ENCODE measurements at regions not wholly inside any gene's neighbourhood (a gene's known extent, or its start where the extent isn't known, plus 50 kb on each side); places are given as distances from the start of the nearest gene placed in this dataset.
"Not testable (repeated sequence)": the region's sequence is repeated elsewhere in the genome, so short reads cannot be mapped to it uniquely, and the experiment has no call there.

- TF ChIP-seq, protein P1, sequence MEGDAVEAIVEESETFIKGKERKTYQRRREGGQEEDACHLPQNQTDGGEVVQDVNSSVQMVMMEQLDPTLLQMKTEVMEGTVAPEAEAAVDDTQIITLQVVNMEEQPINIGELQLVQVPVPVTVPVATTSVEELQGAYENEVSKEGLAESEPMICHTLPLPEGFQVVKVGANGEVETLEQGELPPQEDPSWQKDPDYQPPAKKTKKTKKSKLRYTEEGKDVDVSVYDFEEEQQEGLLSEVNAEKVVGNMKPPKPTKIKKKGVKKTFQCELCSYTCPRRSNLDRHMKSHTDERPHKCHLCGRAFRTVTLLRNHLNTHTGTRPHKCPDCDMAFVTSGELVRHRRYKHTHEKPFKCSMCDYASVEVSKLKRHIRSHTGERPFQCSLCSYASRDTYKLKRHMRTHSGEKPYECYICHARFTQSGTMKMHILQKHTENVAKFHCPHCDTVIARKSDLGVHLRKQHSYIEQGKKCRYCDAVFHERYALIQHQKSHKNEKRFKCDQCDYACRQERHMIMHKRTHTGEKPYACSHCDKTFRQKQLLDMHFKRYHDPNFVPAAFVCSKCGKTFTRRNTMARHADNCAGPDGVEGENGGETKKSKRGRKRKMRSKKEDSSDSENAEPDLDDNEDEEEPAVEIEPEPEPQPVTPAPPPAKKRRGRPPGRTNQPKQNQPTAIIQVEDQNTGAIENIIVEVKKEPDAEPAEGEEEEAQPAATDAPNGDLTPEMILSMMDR (IDR thresholded peaks at IDR 0.05) = no peak
- intact Hi-C loops (cut with DNase I) = no loop called here
- Histone ChIP-seq H3K4me3 (no peak overlapping the region), H3K4me1 (no peaks in the 10 kb centered on the region), H3K27me3 (no peaks in the 10 kb centered on the region), H3K9me3 (no peaks in the 10 kb centered on the region), H3K36me3 (no peaks in the 10 kb centered on the region), H3K27ac (no peak overlapping the region)
- no peak for ATAC-seq
- no peak for DNase-seq
These were observed 240.5 kb upstream of the HS3ST1 start for GRCh38 chr4:11669156-11669555.

DNA sequence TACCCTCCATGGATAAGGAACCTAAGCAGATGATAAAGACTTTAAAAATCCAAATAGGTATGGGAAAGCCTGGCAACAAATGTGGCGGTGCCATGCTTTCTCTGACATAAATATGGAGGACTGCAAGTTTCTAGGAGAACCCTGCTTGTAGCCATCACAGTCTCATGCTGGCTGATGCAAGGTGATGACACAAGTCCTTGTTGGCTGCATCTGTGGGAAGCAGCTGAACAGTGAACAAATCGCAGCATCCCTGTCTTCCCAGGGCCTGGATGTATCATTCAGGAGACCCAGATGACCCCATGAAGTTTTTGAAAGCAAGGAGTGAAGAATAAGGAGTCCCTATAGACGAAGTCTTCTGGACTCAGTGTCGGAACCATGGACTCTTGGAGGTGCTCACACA is 234.4 kb upstream of the HS3ST1 start:
- no peak overlapping the region for H3K4me3 ChIP-seq

GRCh38 chr4:11650801-11651596 is 222.3 kb upstream of the HS3ST1 start:
- ATAC-seq (no peak), DNase-seq (no peak)
- Histone ChIP-seq H3K36me3 (no peaks in the 10 kb centered on the region), H3K4me3 (no peak overlapping the region), H3K9me3 (no peaks in the 10 kb centered on the region), H3K27me3 (no peaks in the 10 kb centered on the region), H3K4me1 (no peaks in the 10 kb centered on the region), H3K27ac (no peak overlapping the region)
- intact Hi-C loops (cut with DNase I) = no loop called here
- TF ChIP-seq, protein P1 (IDR thresholded peaks at IDR 0.05) = no peak

More for the DNA sequence above, 234.4 kb upstream of the HS3ST1 start:
- intact Hi-C loops (cut with DNase I) = no loop called here
- Histone ChIP-seq H3K36me3 (no peaks in the 10 kb centered on the region), H3K4me1 (no peaks in the 10 kb centered on the region), H3K9me3 (no peaks in the 10 kb centered on the region), H3K27ac (no peak overlapping the region), H3K27me3 (no peaks in the 10 kb centered on the region)
- TF ChIP-seq, protein P1 (IDR thresholded peaks at IDR 0.05) = no peak
- ATAC-seq (no peak), DNase-seq (no peak)

DNA sequence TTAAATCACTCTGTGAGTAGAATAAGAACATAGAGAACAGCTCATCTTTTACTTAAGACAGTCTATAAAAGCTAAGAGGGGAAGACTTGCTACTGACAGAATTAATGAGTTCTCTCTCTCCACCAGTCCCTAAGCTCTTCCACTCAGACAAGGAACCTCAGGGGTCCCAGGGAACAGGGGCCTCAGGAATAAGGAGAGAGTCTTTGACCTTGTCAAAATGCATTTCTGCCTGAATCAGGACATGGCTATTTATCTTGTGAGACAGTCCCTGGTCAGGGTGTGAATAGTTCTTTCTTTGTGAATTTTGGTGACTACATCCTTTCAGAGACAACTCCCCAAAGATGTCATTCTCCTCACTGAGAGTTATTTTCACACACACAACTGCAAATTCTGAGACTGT is 218.7 kb upstream of the HS3ST1 start:
- H3K9me3 ChIP-seq = no peaks in the 10 kb centered on the region
- ATAC-seq = no peak
- H3K4me3 ChIP-seq = no peak overlapping the region
- TF ChIP-seq, protein P1 (IDR thresholded peaks at IDR 0.05) = no peak
- H3K4me1 ChIP-seq = no peaks in the 10 kb centered on the region
- no peaks in the 10 kb centered on the region for H3K36me3 ChIP-seq
- intact Hi-C loops (cut with DNase I) = no loop called here
- no peak for DNase-seq
- H3K27ac ChIP-seq = no peak overlapping the region
- no peaks in the 10 kb centered on the region for H3K27me3 ChIP-seq

DNA sequence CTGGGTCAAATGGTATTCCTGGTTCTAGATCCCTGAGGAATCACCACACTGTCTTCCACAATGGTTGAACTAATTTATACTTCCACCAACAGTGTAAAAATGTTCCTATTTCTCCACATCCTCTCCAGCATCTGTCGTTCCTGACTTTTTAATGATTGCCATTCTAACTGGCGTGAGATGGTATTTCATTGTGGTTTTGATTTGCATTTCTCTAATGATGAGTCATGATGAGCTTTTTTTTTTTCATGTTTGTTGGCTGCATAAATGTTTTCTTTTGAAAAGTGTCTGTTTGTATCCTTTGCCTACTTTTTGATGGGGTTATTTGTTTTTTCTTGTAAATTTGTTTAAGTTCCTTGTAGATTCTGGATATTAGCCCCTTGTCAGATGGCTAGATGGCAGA is 214.4 kb upstream of the HS3ST1 start:
- H3K27ac ChIP-seq; DNase-seq; intact Hi-C loops (cut with DNase I); H3K27me3 ChIP-seq; ATAC-seq; H3K9me3 ChIP-seq; H3K36me3 ChIP-seq; H3K4me1 ChIP-seq; H3K4me3 ChIP-seq: not testable (repeated sequence)

- ATAC-seq = no peak
- Histone ChIP-seq H3K4me3 (no peak overlapping the region), H3K36me3 (no peaks in the 10 kb centered on the region), H3K4me1 (no peaks in the 10 kb centered on the region), H3K27ac (no peak overlapping the region), H3K27me3 (no peaks in the 10 kb centered on the region), H3K9me3 (no peaks in the 10 kb centered on the region)
- TF ChIP-seq, protein P1 (IDR thresholded peaks at IDR 0.05) = no peak
- intact Hi-C loops (cut with DNase I) = no loop called here
- DNase-seq = no peak
These were observed 211.9 kb upstream of the HS3ST1 start for GRCh38 chr4:11640584-11640983.

Data from upper lobe of right lung (tissue), 1 donor.